ENCODE measurements at regions not wholly inside any gene's neighbourhood (a gene's known extent, or its start where the extent isn't known, plus 50 kb on each side); places are given as distances from the start of the nearest gene placed in this dataset.
"Not testable (repeated sequence)": the region's sequence is repeated elsewhere in the genome, so short reads cannot be mapped to it uniquely, and the experiment has no call there.

GRCh38 chrX:94600077-94600476 is 926.1 kb downstream of the FAM133A start:
- no peak for DNase-seq (ENCODE audit: low read depth, low spot score)

- DNase-seq (ENCODE audit: low read depth, low spot score), result no peak
These were observed 938.1 kb downstream of the FAM133A start for GRCh38 chrX:94612140-94612539.

- DNase-seq (ENCODE audit: low read depth, low spot score), result no peak
These were observed 959.2 kb downstream of the FAM133A start for GRCh38 chrX:94633237-94633636.

- no peak for DNase-seq (ENCODE audit: low read depth, low spot score)
These were observed 961.0 kb downstream of the FAM133A start for GRCh38 chrX:94635003-94635402.

GRCh38 chrX:94645726-94646125 is 971.7 kb downstream of the FAM133A start:
- DNase-seq (ENCODE audit: low read depth, low spot score), result no peak

GRCh38 chrX:94655180-94655579 is 981.2 kb downstream of the FAM133A start:
- DNase-seq (ENCODE audit: low read depth, low spot score), result no peak

GRCh38 chrX:94662689-94663088 is 988.7 kb downstream of the FAM133A start:
- DNase-seq (ENCODE audit: low read depth, low spot score), result no peak

- DNase-seq (ENCODE audit: low read depth, low spot score), result no peak
These were observed 1002.3 kb downstream of the FAM133A start for GRCh38 chrX:94676285-94676684.

GRCh38 chrX:94686071-94686470 is 1012.1 kb downstream of the FAM133A start:
- no peak for DNase-seq (ENCODE audit: low read depth, low spot score)

GRCh38 chrX:94695910-94696309 is 1021.9 kb downstream of the FAM133A start:
- no peak for DNase-seq (ENCODE audit: low read depth, low spot score)

- not testable (repeated sequence) for DNase-seq (ENCODE audit: low read depth, low spot score)
These were observed 1030.6 kb downstream of the FAM133A start for GRCh38 chrX:94704348-94705256.

GRCh38 chrX:94721386-94721785 is 1047.4 kb downstream of the FAM133A start:
- no peak for DNase-seq (ENCODE audit: low read depth, low spot score)

- DNase-seq (ENCODE audit: low read depth, low spot score), result no peak
These were observed 1048.6 kb downstream of the FAM133A start for GRCh38 chrX:94722578-94722977.

GRCh38 chrX:94742772-94743171 is 1068.8 kb downstream of the FAM133A start:
- no peak for DNase-seq (ENCODE audit: low read depth, low spot score)

- DNase-seq (ENCODE audit: low read depth, low spot score), result no peak
These were observed 1069.5 kb downstream of the FAM133A start for GRCh38 chrX:94743478-94743877.

- no peak for DNase-seq (ENCODE audit: low read depth, low spot score)
These were observed 1070.8 kb downstream of the FAM133A start for GRCh38 chrX:94744786-94745185.

- DNase-seq (ENCODE audit: low read depth, low spot score), result no peak
These were observed 1077.6 kb downstream of the FAM133A start for GRCh38 chrX:94751611-94752010.

- no peak for DNase-seq (ENCODE audit: low read depth, low spot score)
These were observed 1078.6 kb downstream of the FAM133A start for GRCh38 chrX:94752434-94753169.

- no peak for DNase-seq (ENCODE audit: low read depth, low spot score)
These were observed 1084.1 kb downstream of the FAM133A start for GRCh38 chrX:94758130-94758529.

- no peak for DNase-seq (ENCODE audit: low read depth, low spot score)
These were observed 1101.6 kb downstream of the FAM133A start for GRCh38 chrX:94775640-94776039.

GRCh38 chrX:94813541-94813940 is 1139.5 kb downstream of the FAM133A start:
- DNase-seq (ENCODE audit: low read depth, low spot score), result no peak

- no peak for DNase-seq (ENCODE audit: low read depth, low spot score)
These were observed 1140.2 kb downstream of the FAM133A start for GRCh38 chrX:94814216-94814615.

GRCh38 chrX:94830717-94831116 is 1156.7 kb downstream of the FAM133A start:
- no peak for DNase-seq (ENCODE audit: low read depth, low spot score)
